HG03439 (cell line): ENCODE measurements at regions not wholly inside any gene's neighbourhood (a gene's known extent, or its start where the extent isn't known, plus 50 kb on each side); places are given as distances from the start of the nearest gene placed in this dataset.

Experiments
- ATAC-seq: cut with Tn5 transposase; IDR thresholded peaks from one replicate; pipeline ENCODE4 v1.9.1; 2021; ENCODE audit warnings: mild to moderate bottlenecking, moderate library complexity; ENCODE audit not compliant: unreplicated experiment

DNA sequence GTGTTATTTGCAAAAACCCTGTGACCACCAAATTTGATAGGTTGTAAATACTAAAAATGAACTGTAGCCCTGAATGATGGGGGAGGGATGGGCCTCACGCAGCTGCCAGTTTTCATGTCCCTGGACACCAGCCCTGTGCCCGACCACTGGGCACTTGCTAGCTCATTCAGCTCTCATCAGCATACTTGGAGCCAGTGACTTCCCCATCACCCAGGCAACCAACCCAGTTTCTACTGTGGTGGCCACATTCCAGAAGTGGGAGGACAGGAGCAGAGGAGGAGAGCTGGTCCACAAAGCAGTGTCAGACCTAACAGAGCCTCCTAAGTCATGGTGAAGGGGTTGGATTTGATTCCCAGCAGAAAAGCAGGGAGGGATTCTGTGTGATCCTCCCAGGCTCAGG, 128.2 kb downstream of the CPEB2 start:
- ATAC-seq: no peak

DNA sequence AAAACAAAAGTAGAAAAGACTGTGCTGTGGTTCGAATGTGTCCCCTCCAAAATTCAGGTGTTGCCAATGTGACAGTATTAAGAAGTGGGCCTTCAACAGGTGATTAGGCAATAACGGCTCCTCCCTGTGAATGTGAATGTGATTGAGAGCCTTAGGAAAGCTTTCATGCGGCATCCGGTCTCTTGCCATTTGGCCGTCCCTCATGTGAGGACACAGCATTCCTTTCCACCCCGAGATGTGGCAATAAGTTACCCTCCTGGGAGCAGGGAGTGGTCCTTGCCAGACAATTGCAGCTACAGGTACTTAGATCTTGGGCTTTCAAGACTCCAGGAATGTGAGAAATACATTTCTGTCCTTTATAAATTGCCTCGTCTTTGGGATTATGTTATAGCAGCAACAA, 129.3 kb downstream of the CPEB2 start:
- ATAC-seq: no peak

DNA sequence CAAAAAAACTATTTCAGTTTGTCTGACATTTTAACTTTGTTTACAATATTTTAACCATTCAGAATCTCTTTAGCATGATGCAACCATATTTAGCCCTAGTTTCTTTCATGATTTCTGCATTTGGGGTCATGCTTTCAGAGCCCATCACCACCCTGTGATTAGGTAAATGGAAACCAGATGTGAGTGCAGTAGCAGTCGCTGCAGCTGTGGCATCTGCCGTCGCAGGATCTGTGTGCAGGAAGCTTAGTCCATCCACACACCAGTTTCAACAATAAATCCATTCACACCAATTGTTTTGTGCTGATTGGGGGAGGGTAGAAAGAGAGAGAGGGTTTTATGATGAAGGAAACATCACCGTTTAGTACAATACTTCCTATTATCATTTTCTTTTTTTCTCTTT, 130.5 kb downstream of the CPEB2 start:
- no peak for ATAC-seq

DNA sequence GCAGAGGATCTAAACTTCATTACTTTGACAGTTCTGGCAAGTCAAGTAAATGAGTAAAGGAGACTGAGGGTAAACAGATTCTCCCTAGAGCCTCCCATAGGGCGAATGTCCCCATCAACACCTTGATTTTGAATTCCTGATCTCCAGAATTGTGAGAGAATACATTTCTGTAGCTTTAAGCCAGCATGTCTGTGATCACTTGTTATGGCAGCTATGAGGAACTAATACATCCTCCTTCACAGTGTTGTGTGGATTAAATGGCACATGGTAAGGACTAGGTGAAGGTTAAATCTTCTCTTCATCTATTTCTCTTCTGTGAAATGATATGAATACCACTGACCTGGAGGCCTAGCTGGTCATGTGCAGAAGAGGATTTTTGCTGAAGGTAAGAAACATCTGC, 137.3 kb downstream of the CPEB2 start:
- no peak for ATAC-seq

DNA sequence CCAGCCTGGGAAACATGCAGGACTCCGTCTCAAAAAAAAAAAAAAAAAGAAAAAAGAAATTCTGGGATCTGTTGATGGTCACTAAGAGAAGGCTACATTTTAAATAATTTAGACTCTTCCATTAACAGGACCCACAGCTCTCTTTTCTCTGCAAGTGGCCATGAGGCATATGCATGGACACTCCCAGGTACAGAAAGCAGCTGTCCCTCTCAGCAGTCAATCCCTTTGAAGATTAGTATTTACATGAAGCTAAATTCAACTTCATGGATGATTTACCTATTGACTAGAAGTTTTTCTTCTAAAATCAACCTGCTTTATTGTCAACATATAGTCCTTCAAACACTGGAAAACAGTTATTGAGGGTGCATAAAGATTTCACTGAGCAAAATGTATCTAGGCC, 139.9 kb downstream of the CPEB2 start:
- no peak for ATAC-seq

DNA sequence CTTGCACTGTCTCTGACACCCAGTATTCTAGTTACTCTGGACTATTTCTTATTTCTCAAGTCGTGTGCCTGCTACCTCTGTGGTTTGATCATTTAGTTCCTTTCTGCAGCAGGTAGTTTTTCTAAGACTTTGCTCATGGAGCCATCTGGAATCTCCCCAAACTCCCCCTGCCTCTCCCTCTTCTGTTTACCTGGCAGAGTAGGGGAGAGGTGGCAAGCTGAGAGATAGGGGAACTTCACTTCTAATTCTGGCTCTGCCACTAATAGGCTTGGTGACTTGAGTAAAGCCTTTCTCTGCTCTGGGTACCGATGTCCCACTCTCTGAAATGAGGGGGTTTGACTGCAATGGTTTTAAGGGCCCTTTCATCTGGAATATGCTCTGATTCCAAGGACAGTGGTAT, 141.3 kb downstream of the CPEB2 start:
- ATAC-seq: no peak

DNA sequence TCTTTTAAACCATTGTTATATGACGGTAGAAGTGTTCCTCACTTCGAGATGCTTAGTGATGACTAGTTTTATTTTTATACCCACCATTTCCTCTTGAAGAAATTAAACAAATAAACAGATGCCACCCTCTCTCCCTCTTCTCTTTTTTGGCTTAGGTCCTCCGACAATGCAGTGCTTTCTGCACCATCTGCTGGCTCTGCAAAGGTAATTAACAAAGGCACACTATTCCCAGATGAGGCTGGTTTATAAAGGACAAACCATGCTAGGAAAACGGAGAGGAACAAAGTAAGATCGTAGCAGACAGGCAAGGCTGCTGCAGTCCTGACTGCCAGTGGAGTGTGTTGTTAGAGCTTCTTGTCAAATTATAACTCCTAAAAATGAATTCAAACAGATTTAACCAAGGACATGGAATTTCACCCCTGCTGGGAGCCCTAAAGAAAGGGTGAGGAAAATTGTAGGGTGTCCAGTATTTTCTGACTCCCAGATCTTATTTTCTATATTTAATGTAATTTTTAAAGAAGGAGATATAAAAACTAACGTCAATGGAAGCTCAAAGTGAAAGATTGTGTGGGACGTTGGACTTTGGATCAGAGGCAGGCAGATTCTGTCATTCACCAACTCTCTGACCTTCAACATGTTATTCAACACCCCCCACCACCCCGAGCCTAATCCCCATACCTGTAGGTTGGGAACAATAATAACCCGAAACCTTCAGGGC, 142.1 kb downstream of the CPEB2 start:
- no peak for ATAC-seq

DNA sequence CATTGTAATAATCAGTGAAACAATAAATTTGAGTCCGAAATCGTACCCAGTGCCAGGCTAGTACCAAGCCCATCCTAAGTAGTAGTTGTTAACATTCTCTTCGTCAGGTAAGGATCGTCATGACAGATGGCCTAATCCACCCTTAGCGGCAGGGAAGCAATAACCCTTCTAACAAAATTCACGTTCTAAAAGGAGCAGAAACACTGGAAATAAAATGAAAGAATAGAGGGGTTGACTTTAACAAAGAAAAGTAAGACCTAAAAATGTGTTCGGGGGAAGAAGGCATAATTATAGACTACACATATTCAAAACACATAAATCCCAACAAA, 142.7 kb downstream of the CPEB2 start:
- ATAC-seq: no peak

DNA sequence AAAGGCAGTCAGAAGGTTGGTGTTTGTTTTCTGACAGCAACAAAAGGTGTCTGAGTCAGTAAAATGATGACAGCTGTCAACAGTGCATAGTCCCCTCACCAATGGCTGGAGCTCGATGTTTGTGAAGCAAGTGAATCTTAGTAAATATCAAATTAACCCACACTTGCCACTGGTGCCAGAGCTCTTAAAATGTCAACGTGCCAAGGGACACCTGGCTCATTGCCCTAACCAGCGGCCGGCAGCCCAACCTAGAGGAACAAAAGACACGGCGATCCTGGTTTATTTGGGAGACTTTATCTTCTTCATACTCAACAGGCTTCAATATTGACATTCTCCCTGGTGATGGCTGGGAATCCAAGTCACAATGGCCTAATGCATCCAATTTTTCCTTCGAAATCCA, 143.4 kb downstream of the CPEB2 start:
- ATAC-seq: no peak

DNA sequence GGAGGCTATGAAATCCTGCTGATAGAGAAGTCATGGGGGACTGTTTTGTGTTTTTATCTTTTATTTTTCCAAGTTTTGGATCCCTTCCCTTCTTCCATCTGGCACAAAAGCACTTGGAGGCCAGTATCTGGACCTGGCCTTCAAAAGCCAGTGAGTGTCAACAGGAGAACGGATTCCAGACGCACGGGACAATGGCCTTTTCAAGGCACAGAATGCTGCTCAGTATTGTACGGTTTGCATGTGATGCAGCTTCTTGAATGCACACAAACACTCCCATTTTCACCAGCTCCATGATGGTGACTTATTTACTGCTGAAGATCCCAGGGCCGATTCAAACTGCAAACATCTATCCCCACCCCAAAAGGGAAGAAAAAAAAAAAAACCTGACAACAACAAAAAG, 145.4 kb downstream of the CPEB2 start:
- no peak for ATAC-seq

DNA sequence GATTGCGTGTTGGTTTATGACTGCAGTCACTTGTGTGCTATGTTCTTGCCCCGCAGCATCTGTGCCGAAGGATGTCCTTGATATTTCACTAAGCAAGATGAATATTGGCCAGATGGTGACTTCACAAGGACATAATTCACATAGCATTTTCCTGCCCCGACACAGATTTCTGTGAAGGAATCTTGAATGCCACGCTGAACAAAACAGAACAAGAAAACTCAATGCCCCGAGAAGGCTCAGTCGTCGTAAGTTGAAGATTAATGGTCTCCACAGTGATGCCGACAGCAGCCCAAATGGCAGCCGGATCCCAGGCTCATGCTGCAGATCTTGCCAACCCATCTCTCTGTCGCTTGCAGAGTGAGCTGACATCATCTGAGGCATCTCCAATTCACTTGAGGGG, 145.9 kb downstream of the CPEB2 start:
- ATAC-seq: no peak

DNA sequence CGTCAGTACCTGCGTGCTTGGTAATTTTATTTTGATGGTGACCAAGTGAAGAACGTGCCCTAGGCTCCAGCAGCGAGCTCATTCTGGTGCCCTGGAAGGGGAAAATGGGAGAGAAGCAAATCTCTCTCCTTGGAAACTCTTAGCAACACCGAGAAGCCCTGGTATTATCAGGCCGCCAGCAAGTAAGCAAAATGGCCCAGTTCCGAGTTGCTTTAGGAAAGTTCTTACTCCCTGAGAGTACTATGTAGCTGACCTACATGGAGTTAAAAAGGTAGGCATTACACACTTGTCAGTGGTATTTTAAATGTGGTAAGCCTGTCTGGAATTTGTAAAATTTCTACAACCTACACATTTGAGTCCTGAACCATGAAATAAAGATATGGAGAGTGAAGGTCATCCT, 146.4 kb downstream of the CPEB2 start:
- ATAC-seq: no peak

DNA sequence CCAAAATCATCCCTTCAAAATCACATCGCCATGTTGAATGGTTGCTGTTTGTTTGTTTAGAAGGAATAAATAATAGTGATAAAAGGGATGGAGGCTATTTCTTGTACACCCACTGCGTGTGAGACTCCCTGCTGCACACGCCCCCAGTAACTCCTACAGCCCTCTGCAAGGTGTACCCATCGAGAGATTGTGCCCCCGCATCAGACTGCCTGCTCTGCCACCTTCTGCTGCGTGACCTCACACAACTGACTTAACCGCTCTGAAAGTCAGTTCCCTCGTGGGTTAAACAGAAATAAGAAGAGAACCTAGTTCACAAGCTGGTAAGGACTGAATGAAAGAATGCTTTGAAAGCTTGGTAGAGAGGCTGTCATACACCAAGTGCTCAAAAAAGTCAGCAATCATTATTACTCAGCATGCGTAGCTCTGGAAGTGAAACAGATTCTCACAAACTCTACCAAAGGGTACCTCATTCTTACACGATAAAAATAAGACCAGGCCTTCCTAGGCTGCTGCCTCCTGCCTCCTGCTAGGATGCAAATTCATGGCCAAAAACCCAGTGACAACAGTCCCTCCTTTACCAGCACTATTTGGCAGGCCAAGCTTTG, 147.1 kb downstream of the CPEB2 start:
- ATAC-seq: peak; percentile 77

DNA sequence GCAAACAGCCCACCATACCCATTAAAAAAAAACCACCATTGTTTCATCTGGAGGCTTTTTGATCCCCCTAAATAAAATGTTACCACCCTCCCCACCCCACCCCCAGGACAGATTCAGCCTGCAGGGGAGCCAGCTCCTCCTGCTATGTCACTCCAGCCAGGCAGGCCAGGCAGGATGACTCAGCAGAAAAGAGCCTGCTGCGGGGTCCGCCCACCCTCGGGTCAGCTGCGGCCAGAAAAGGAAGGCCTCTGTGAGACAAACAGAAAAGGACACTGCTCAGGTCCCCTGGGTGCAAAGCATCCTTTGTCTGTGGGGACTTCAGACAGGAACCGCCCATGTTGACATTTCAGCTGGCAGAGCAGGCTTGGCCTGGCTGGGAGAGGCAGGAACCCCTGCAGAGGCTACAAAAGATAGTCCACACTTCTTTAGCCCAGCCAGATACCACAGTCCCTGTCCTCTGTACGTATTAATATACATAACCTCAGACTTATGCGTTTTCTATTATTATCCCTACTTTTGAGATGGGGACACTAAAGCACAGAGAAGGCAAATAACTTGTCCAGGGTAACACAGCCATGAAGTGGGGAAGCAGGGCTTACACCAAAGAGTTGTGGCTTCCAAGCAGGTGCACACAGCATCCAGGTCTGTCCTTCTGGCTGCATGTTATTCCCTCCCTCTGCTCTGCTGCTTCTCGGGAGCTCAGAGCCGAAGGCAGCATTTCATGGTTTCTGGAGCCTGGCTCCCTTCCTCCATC, 147.7 kb downstream of the CPEB2 start:
- peak; percentile 74 for ATAC-seq

DNA sequence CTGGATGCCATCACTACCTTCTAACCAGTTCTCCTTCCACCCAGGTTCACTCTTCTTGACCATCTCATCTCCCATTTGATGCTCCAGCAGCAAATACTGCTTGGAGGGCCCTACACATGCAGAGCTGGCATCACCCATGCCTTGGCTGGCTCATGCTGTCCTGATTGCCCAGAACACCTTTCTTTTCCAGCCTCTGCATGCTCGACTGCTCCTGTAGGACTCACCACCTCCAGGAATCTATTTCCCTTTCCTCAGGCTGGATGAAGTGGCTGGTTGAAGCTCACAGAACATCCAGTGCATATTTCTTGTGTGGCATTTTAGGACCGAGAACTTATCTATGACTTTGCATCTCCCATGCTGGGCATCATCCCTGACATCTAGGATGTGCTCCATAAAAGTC, 148.3 kb downstream of the CPEB2 start:
- ATAC-seq: no peak

DNA sequence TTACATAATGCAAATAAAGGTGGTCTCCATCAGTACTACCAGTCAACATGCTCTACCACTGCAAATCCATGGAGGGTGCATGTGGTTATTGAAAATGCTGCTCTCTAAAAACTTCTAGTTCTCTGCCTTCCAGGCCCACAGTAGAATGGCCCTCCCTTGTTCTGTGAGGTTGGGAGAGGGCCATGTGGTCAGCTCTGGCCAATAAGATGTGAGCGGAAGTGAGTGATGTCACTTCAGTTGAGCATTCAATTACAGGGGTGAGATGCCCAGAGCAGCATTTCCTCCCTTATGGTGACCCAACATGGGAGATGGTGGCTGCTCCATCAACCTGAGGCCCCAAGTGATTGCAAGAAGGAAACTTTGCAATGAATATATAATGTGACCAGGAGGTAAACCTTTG, 148.8 kb downstream of the CPEB2 start:
- ATAC-seq: no peak

DNA sequence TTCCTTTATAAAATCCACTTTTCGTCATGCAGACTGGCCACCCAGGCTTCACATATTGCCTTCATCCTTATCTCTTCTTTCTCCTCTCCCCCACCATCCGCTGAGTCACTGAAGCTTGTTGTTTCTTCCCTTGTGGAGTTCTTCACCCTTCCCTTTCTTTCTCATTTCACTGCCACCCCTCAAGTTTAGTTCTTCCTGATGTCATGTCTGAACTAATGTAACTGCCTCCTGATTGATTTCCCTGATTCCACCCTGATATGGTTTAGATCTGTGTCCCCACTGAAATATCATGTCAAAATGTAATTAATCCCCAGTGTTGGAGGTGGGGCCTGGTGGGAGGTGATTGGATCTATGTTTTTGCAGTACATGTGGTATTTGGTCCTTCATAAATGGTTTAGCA, 151.4 kb downstream of the CPEB2 start:
- no peak for ATAC-seq

DNA sequence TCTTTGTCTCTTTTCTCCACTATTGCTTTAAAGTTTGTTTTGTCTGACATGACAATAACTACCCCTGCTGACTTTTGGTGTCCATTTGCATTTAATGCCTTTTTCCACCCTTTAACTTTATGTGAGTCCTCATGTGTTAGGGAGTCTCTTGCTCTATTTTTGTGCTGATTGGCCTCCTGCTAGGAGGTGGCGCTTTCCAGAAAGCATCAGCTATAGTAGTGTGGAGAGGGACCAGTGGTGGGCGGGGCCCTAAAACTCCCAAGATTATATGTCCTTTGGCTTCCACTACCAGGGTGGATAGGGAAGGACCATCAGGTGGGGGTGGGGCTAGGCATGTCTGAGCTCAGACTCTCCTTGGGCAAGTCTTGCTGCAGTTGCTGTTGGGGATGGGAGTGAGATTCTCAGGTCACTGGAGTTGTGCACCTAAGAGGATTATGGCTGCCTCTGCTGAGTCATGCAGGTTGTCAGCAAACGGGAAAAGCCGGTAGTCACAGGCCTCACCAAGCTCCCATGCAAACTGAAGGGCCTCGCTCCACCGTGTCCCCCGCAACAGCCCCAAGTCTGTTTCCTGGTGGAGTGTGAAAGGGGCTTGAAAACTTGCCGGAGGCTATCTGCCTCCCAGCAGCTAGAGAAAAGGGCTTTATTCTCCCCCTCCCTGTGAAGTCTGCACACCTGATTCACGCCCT, 156.3 kb downstream of the CPEB2 start:
- no peak for ATAC-seq

DNA sequence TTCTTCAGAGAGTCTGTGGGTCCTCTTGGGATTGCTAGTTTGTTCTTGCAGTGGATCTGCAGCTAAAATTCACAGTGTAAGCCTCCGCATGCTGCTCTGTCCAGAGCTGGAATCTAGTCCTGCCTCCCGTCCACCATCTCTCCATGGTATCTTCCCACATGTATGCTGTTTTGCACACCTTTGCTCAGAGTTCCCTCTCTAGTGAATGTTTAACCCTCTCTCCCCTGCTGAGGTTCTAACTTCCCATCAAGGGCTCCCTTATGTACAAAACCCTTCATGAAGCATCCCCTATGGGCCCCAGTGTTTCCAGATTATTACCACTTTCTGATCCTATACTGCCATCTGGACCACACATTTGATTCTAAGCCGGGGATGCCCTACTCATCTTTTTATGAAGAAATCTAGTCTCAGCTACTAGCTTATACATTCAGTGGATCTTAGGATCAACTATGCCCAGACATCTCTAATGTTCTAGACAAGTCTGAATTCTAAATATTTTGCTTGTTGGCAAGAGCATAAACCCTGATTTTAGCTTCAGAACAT, 157.3 kb downstream of the CPEB2 start:
- ATAC-seq: no peak

DNA sequence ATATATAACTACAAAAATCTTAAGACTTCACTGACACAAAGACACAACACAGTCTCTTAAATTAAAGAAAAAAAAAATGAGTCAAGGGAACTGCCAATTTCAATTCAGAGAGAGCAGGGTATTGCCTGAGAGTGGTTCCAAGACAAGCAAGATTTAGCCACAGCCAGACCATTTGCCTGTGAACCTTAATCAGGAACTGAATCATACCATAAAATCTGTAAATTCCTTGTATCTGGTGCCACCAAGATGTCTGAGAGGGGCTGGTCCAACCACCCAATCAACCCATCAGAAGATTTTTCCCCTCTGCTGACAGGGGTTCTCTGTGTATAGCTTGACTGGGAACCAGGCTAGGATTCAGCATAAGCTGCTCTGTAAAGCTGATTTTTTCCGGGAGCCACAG, 159.2 kb downstream of the CPEB2 start:
- no peak for ATAC-seq

DNA sequence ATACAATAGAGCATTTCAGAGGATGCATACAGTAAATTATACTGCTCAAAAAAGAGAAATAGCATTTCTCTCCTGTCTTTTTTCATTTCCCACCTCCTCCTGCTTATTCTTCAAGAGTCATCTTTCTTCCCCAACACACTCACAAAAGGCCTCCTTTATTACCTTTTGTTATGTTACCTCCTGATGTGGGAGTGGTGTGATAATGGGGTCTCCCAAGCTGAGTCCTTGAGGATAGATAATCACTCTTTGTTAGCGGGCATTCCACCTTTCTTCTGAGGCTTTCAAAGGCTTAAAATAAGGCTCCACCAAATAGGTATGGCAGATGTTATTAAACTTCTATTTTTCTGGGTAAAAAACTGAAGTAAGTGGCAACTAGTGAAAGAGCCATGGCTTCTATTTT, 159.8 kb downstream of the CPEB2 start:
- ATAC-seq: no peak
